CD4-positive, alpha-beta T cell (primary cell): ENCODE measurements at regions not wholly inside any gene's neighbourhood (a gene's known extent, or its start where the extent isn't known, plus 50 kb on each side); places are given as distances from the start of the nearest gene placed in this dataset.
"Not testable (repeated sequence)": the region's sequence is repeated elsewhere in the genome, so short reads cannot be mapped to it uniquely, and the experiment has no call there.

Experiments used
- ATAC-seq: fragments of 200-7000 bp; cut with Tn5 transposase; one replicate; pipeline ENCODE4 v1.10.0; 2022; ENCODE audit warnings: mild to moderate bottlenecking; ENCODE audit not compliant: poor library complexity
- CTCF ChIA-PET: fragments of 350-600 bp; sonication (Branson Sonifier 250); formaldehyde crosslinking; loops from one replicate; lab custom pipeline; 2021; ENCODE audit warnings: antibody characterized with exemption, inconsistent platforms; lab: Charles Lee
- POLR2A ChIA-PET: fragments of 350-600 bp; sonication (Branson Sonifier 250); formaldehyde crosslinking; loops from one replicate; lab custom pipeline; 2021; ENCODE audit warnings: antibody characterized with exemption, inconsistent platforms; lab: Charles Lee
- DNase-seq, 14 experiments: peaks; one replicate each; pipeline ENCODE4 v3.0.0-alpha.2; 2013 to 2020; ENCODE audit warnings: mixed read lengths in 2 of 14
- H3K27ac ChIP-seq, 2 donors: one replicate each; pipeline versions ENCODE4 v1.5.1 to v1.7.0; 2013; ENCODE audit warnings: low read length in 2 of 2, low read depth in 1 of 2, mild to moderate bottlenecking in 1 of 2
- H3K27me3 ChIP-seq, 2 experiments: 1 replicate in 1 of 2; 2 replicates in 1 of 2; pipeline versions ENCODE4 v1.6.1 to v1.7.0; 2013; ENCODE audit warnings: low read length in 2 of 2, control low read depth in 1 of 2, mild to moderate bottlenecking in 1 of 2, moderate library complexity in 1 of 2; ENCODE audit not compliant: insufficient read depth in 2 of 2, control insufficient read depth in 1 of 2
- H3K36me3 ChIP-seq: one replicate; pipeline ENCODE4 v1.6.1; 2013; ENCODE audit warnings: low read length, control low read depth; ENCODE audit not compliant: insufficient read depth
- H3K4me1 ChIP-seq: one replicate; pipeline ENCODE4 v1.6.1; 2013; ENCODE audit warnings: low read length, control low read depth; ENCODE audit not compliant: insufficient read depth
- H3K4me3 ChIP-seq: one replicate; pipeline ENCODE4 v1.5.1; 2013; ENCODE audit warnings: mild to moderate bottlenecking, low read length, moderate library complexity
- H3K9me3 ChIP-seq, 2 experiments: 1 replicate in 1 of 2; 2 replicates in 1 of 2; pipeline versions ENCODE4 v1.6.1 to v1.7.0; 2013; ENCODE audit warnings: low read length in 2 of 2, mild to moderate bottlenecking in 2 of 2, control low read depth in 1 of 2, moderate library complexity in 1 of 2; ENCODE audit not compliant: control insufficient read depth in 1 of 2, insufficient read depth in 1 of 2
- H3K27ac Mint-ChIP-seq: one replicate; pipeline ENCODE4 v1.8.0; 2020; ENCODE audit warnings: mixed read lengths
- H3K27me3 Mint-ChIP-seq: one replicate; pipeline ENCODE4 v1.8.0; 2021; ENCODE audit warnings: mixed read lengths
- H3K36me3 Mint-ChIP-seq: one replicate; pipeline ENCODE4 v1.8.0; 2021; ENCODE audit warnings: low read depth, mixed read lengths
- H3K4me1 Mint-ChIP-seq: one replicate; pipeline ENCODE4 v1.8.0; 2021; ENCODE audit warnings: low read depth, mixed read lengths
- H3K4me3 Mint-ChIP-seq: one replicate; pipeline ENCODE4 v1.8.0; 2020; ENCODE audit warnings: mild to moderate bottlenecking, mixed read lengths
- H3K9me3 Mint-ChIP-seq: one replicate; pipeline ENCODE4 v1.8.0; 2020; ENCODE audit warnings: mixed read lengths
- CTCF ChIP-seq: fragments of 200-600 bp; IDR thresholded peaks from one replicate; pipeline ENCODE4 v1.8.0; 2022; ENCODE audit warnings: antibody characterized with exemption, mild to moderate bottlenecking
- intact Hi-C, 2 experiments: fragments of 100-400 bp; cut with DNase I in 1 of 2; cut with micrococcal nuclease in 1 of 2; formaldehyde crosslinking; loops; one replicate each; pipeline versions ENCODE4 v1.15.1 to v1.9.0; 2023 to 2025; cut with DNase I, micrococcal nuclease

- Histone ChIP-seq H3K36me3 (no peaks in the 10 kb centered on the region), H3K4me1 (no peaks in the 10 kb centered on the region), H3K27ac (no peak overlapping the region), H3K4me3 (no peak overlapping the region), H3K27me3 (peaks cover 7 to 34% of the 10 kb centered on the region in 2 experiments), H3K9me3 (no peaks in the 10 kb centered on the region)
- ChIA-PET CTCF (no interaction called here), POLR2A (no interaction called here)
- Mint-ChIP-seq H3K9me3 (no peaks in the 10 kb centered on the region), H3K36me3 (no peaks in the 10 kb centered on the region), H3K27ac (no peak overlapping the region), H3K4me3 (no peak overlapping the region), H3K4me1 (no peaks in the 10 kb centered on the region), H3K27me3 (peaks cover 82% of the 10 kb centered on the region)
- intact Hi-C loops: no loop called here
- TF ChIP-seq CTCF: no peak
- DNase-seq (no peak), ATAC-seq (no peak)
Measured at GRCh38 chr7:149670288-149670687, 103.1 kb downstream of the ZNF467 start.

GRCh38 chr7:149669121-149669818, 104.1 kb downstream of the ZNF467 start:
- Histone ChIP-seq H3K4me1 (no peaks in the 10 kb centered on the region), H3K9me3 (no peaks in the 10 kb centered on the region), H3K36me3 (no peaks in the 10 kb centered on the region), H3K27ac (no peak overlapping the region), H3K4me3 (no peak overlapping the region), H3K27me3 (peaks cover 7 to 40% of the 10 kb centered on the region in 2 experiments)
- peaks cover 86% of the 10 kb centered on the region for H3K27me3 Mint-ChIP-seq
- intact Hi-C loops: loop anchor here in 1 of 2 experiments (1.0 kb wide), 1 partner anchor 73 kb away; no protein-coding TSS in a partner anchor
- no peak overlapping the region for H3K27ac Mint-ChIP-seq
- H3K9me3 Mint-ChIP-seq: no peaks in the 10 kb centered on the region
- no peaks in the 10 kb centered on the region for H3K36me3 Mint-ChIP-seq
- H3K4me3 Mint-ChIP-seq: no peak overlapping the region
- DNase-seq (peak in 3 of 14 experiments; percentile 27 to 37 (median 34)), ATAC-seq (no peak)
- ChIA-PET CTCF (interaction anchor here (1.0 kb wide), 1 partner anchor 130 kb away, joined by 3 read pairs; no protein-coding TSS in a partner anchor), POLR2A (no interaction called here)
- TF ChIP-seq CTCF: peak; percentile 47
- H3K4me1 Mint-ChIP-seq: no peaks in the 10 kb centered on the region

GRCh38 chr7:149666360-149666945, 106.9 kb downstream of the ZNF467 start:
- peaks cover 85% of the 10 kb centered on the region for H3K27me3 Mint-ChIP-seq
- no peaks in the 10 kb centered on the region for H3K36me3 Mint-ChIP-seq
- intact Hi-C loops: no loop called here
- H3K36me3 ChIP-seq: no peaks in the 10 kb centered on the region
- no peak overlapping the region for H3K4me3 Mint-ChIP-seq
- no peaks in the 10 kb centered on the region for H3K9me3 Mint-ChIP-seq
- no peak for TF ChIP-seq CTCF
- H3K27ac Mint-ChIP-seq: no peak overlapping the region
- H3K9me3 ChIP-seq: peaks cover 0 to 3% of the 10 kb centered on the region in 2 experiments
- no peak overlapping the region for H3K4me3 ChIP-seq
- H3K4me1 ChIP-seq: no peaks in the 10 kb centered on the region
- POLR2A ChIA-PET: no interaction called here
- no peaks in the 10 kb centered on the region for H3K4me1 Mint-ChIP-seq
- DNase-seq (no peak), ATAC-seq (no peak)
- peaks cover 3 to 21% of the 10 kb centered on the region in 2 experiments for H3K27me3 ChIP-seq
- CTCF ChIA-PET: no interaction called here
- H3K27ac ChIP-seq: no peak overlapping the region

GRCh38 chr7:149665618-149666017, 107.8 kb downstream of the ZNF467 start:
- ATAC-seq, CTCF ChIA-PET, DNase-seq, H3K4me1 Mint-ChIP-seq, H3K4me3 Mint-ChIP-seq, H3K4me1 ChIP-seq, H3K27ac ChIP-seq, H3K27ac Mint-ChIP-seq, H3K4me3 ChIP-seq, POLR2A ChIA-PET, H3K9me3 Mint-ChIP-seq, H3K9me3 ChIP-seq, H3K36me3 ChIP-seq, intact Hi-C loops, H3K36me3 Mint-ChIP-seq: not testable (repeated sequence)
- H3K27me3 Mint-ChIP-seq: peaks cover 85% of the 10 kb centered on the region
- peaks cover 2 to 14% of the 10 kb centered on the region in 2 experiments for H3K27me3 ChIP-seq
